Stomach (tissue), 4 donors: ENCODE measurements at regions not wholly inside any gene's neighbourhood (a gene's known extent, or its start where the extent isn't known, plus 50 kb on each side); places are given as distances from the start of the nearest gene placed in this dataset.

Source experiments
- CTCF ChIP-seq, 7 experiments: fragments of 450-650 bp in 4 of 7; fragments of 200-600 bp in 3 of 7; sonication (generic) in 3 of 7; IDR thresholded peaks; one replicate each; pipeline ENCODE4 v1.5.1; 2016 to 2019; ENCODE audit warnings: antibody characterized with exemption in 7 of 7, control low read depth in 2 of 7, mild to moderate bottlenecking in 1 of 7
- EP300 ChIP-seq: sonication (generic); formaldehyde crosslinking; IDR thresholded peaks from one replicate; pipeline ENCODE4 v1.6.1; 2017; ENCODE audit warnings: antibody characterized with exemption
- POLR2A ChIP-seq, 4 donors: fragments of 450-650 bp; IDR thresholded peaks; one replicate each; pipeline ENCODE4 v1.6.1; 2016; ENCODE audit warnings: antibody characterized with exemption in 4 of 4, control low read depth in 2 of 4, mild to moderate bottlenecking in 1 of 4, moderate library complexity in 1 of 4
- POLR2AphosphoS5 ChIP-seq, 3 donors: sonication (generic); formaldehyde crosslinking; IDR thresholded peaks; one replicate each; pipeline ENCODE4 v1.6.1; 2016; ENCODE audit warnings: antibody characterized with exemption in 3 of 3

- TF ChIP-seq POLR2A (IDR thresholded peaks at IDR 0.05) = no peak
- no peak for TF ChIP-seq CTCF (IDR thresholded peaks at IDR 0.05)
- TF ChIP-seq POLR2AphosphoS5 (IDR thresholded peaks at IDR 0.05) = no peak
- TF ChIP-seq EP300 = no peak
These were observed 2045.9 kb upstream of the CELF4 start for GRCh38 chr18:39611381-39612100.
